ENCODE measurements at regions not wholly inside any gene's neighbourhood (a gene's known extent, or its start where the extent isn't known, plus 50 kb on each side); places are given as distances from the start of the nearest gene placed in this dataset.

GRCh38 chr20:10789386-10789785 is 115.6 kb upstream of the JAG1 start:
- dilution Hi-C loops (cut with HindIII; ENCODE audit: low sequenced_read_pairs, unreplicated experiment): no loop called here
- H3K79me1 ChIP-seq (ENCODE audit: low read depth in 1 of 2, low read length in 2 of 2): no peaks in the 10 kb centered on the region
- WGBS, 2 experiments (ENCODE audit: extremely low coverage in 2 of 2, insufficient read length in 1 of 2): no CpG with 5 or more reads among the region's 1 CpG
- no peak overlapping the region for H2AK9ac ChIP-seq (replicated peaks; ENCODE audit: low read depth, low read length, poor library complexity)
- H2BK120ac ChIP-seq (ENCODE audit: low read depth, low read length): no peak overlapping the region
- ATAC-seq (ENCODE audit: low read depth) (no peak; the same call in 1 of the 2 replicates), DNase-seq (no peak)
- H3K9me1 ChIP-seq (ENCODE audit: insufficient read depth, low read length): no peaks in the 10 kb centered on the region
- no peak overlapping the region for H3K4ac ChIP-seq (ENCODE audit: low read depth, low read length)
- H3K56ac ChIP-seq (ENCODE audit: extremely low read depth, insufficient read depth, low read length): no peak overlapping the region
- no peak overlapping the region for H3K27ac ChIP-seq (ENCODE audit: insufficient read depth, low read length)
- POLR2A ChIA-PET (ENCODE audit: unreplicated experiment): interaction anchor here (0.6 kb wide), 1 partner anchor 26 kb away, joined by 3 read pairs; no protein-coding TSS in a partner anchor
- no peaks in the 10 kb centered on the region for H3K36me3 ChIP-seq (ENCODE audit: control insufficient read depth, insufficient read depth, low read length)
- CTCF ChIA-PET: no interaction called here
- TF ChIP-seq CHD1 (IDR thresholded peaks at IDR 0.05; ENCODE audit: low read depth, low read length): no peak
- TF ChIP-seq ELK1 (IDR thresholded peaks at IDR 0.05; ENCODE audit: borderline replicate concordance, low read depth, low read length): no peak
- H3K9me3 ChIP-seq (ENCODE audit: control insufficient read depth, insufficient read depth, low read length): no peaks in the 10 kb centered on the region
- H2BK15ac ChIP-seq (ENCODE audit: low read depth, low read length): no peak overlapping the region
- no peak overlapping the region for H2BK20ac ChIP-seq (ENCODE audit: low read depth, low read length)
- H3K23ac ChIP-seq (ENCODE audit: low read depth, low read length): no peak overlapping the region
- H4K5ac ChIP-seq (ENCODE audit: low read depth, low read length): no peak overlapping the region
- no peaks in the 10 kb centered on the region for H4K20me1 ChIP-seq (ENCODE audit: insufficient read depth, low read length)
- no peaks in the 10 kb centered on the region; the same call in 1 of the 2 replicates for H3K27me3 ChIP-seq (ENCODE audit: control insufficient read depth, insufficient read depth, low read length)
- H4K91ac ChIP-seq (ENCODE audit: insufficient read depth, low read depth, low read length): no peak overlapping the region
- H2BK5ac ChIP-seq (ENCODE audit: low read depth, low read length, poor library complexity, severe bottlenecking): no peak overlapping the region
- intact Hi-C loops (cut with micrococcal nuclease): no loop called here
- in situ Hi-C loops (cut with MboI; ENCODE audit: low sequenced_read_pairs): no loop called here
- no peaks in the 10 kb centered on the region for H3K4me1 ChIP-seq (ENCODE audit: control insufficient read depth, insufficient read depth, low read length)
- H2AFZ ChIP-seq (replicated peaks; ENCODE audit: low read length, poor library complexity): no peak overlapping the region
- H3K9ac ChIP-seq (ENCODE audit: low read depth, low read length): no peak overlapping the region
- no peak overlapping the region for H3K4me2 ChIP-seq (ENCODE audit: low read depth, low read length)
- no peak overlapping the region for H4K8ac ChIP-seq (ENCODE audit: low read depth in 2 of 2, low read length in 2 of 2)
- H2AK5ac ChIP-seq (ENCODE audit: low read depth, low read length): no peak overlapping the region
- no peak overlapping the region for H3K14ac ChIP-seq (replicated peaks; ENCODE audit: low read depth, low read length)
- no peak overlapping the region for H3K4me3 ChIP-seq (ENCODE audit: insufficient read depth, low read depth, low read length)
- no peak overlapping the region for H3K18ac ChIP-seq (ENCODE audit: low read depth, low read length)
- no TSS peak for BruUV-seq (replicated peaks)
